H1 (cell line): ENCODE measurements at regions not wholly inside any gene's neighbourhood (a gene's known extent, or its start where the extent isn't known, plus 50 kb on each side); places are given as distances from the start of the nearest gene placed in this dataset.
"Not testable (repeated sequence)": the region's sequence is repeated elsewhere in the genome, so short reads cannot be mapped to it uniquely, and the experiment has no call there.

Experiments
- CTCF ChIA-PET: fragments of 300-600 bp; sonication (Branson Sonifier 250); formaldehyde crosslinking; loops from one replicate; lab custom pipeline; 2021; ENCODE audit not compliant: partially characterized antibody; lab: Charles Lee
- POLR2A ChIA-PET: fragments of 300-600 bp; sonication (Branson Sonifier 250); formaldehyde crosslinking; loops from one replicate; lab custom pipeline; 2021; ENCODE audit warnings: inconsistent platforms; ENCODE audit not compliant: partially characterized antibody; lab: Charles Lee
- DNase-seq, 2 experiments: peaks; one replicate each; pipeline versions ENCODE4 v3.0.0 to v3.0.0-alpha.2; 2010 to 2022; ENCODE audit warnings: low spot score in 2 of 2, low read depth in 1 of 2, mixed read lengths in 1 of 2
- FAIRE-seq: peaks from 2 replicates; lab custom pipeline; 2011; peaks lifted over from hg19 to GRCh38; lab: Jason Lieb, UNC
- H2AFZ ChIP-seq: 2 replicates; pipeline ENCODE4 v1.8.1; 2012; ENCODE audit warnings: low read length, inconsistent platforms
- H2AK5ac ChIP-seq: 2 replicates; pipeline ENCODE4 v1.6.1; 2013; ENCODE audit warnings: low read depth, low read length
- H2BK120ac ChIP-seq: replicated peaks from 2 replicates; pipeline ENCODE3; 2013; ENCODE audit warnings: low read depth, low read length, inconsistent platforms
- H2BK12ac ChIP-seq: 2 replicates; pipeline ENCODE4 v1.6.1; 2013; ENCODE audit warnings: low read depth, low read length
- H2BK15ac ChIP-seq: 2 replicates; pipeline ENCODE4 v1.6.1; 2013; ENCODE audit warnings: low read length
- H2BK20ac ChIP-seq: 2 replicates; pipeline ENCODE4 v1.6.1; 2013; ENCODE audit warnings: low read length
- H2BK5ac ChIP-seq: 2 replicates; pipeline ENCODE4 v1.6.1; 2013; ENCODE audit warnings: low read depth, low read length
- H3K14ac ChIP-seq: 2 replicates; pipeline ENCODE4 v1.6.1; 2013; ENCODE audit warnings: inconsistent platforms; ENCODE audit not compliant: insufficient read length
- H3K18ac ChIP-seq: 2 replicates; pipeline ENCODE4 v1.6.1; 2013; ENCODE audit warnings: low read length; ENCODE audit errors: extremely low read depth
- H3K23ac ChIP-seq: 2 replicates; pipeline ENCODE4 v1.6.1; 2013; ENCODE audit warnings: inconsistent platforms; ENCODE audit not compliant: insufficient read length
- H3K23me2 ChIP-seq: 2 replicates; pipeline ENCODE4 v1.6.1; 2013; ENCODE audit warnings: low read depth, low read length
- H3K27ac ChIP-seq: 2 replicates; pipeline ENCODE4 v1.6.1; 2011; ENCODE audit warnings: low read depth, low read length, inconsistent platforms
- H3K27me3 ChIP-seq, 4 experiments: replicated peaks in 1 of 4; 1 replicate in 1 of 4; 2 replicates in 3 of 4; pipeline versions ENCODE4 v1.6.1 to v1.8.1; 2011 to 2013; ENCODE audit warnings: low read length in 3 of 4, mild to moderate bottlenecking in 3 of 4, inconsistent platforms in 2 of 4, mixed read lengths in 2 of 4, moderate library complexity in 1 of 4; ENCODE audit not compliant: control insufficient read depth in 3 of 4, insufficient read depth in 3 of 4; ENCODE audit errors: extremely low read depth in 1 of 4
- H3K36me3 ChIP-seq, 4 experiments: 2 replicates each; pipeline versions ENCODE4 v1.6.1 to v1.8.1; 2011 to 2013; ENCODE audit warnings: mild to moderate bottlenecking in 4 of 4, low read length in 3 of 4, moderate library complexity in 2 of 4, control low read depth in 1 of 4, inconsistent platforms in 1 of 4; ENCODE audit not compliant: insufficient read depth in 4 of 4, control insufficient read depth in 2 of 4
- H3K4ac ChIP-seq: replicated peaks from 2 replicates; pipeline ENCODE3; 2013; ENCODE audit warnings: low read length, low read depth, mixed read lengths, inconsistent platforms; ENCODE audit not compliant: insufficient read length
- H3K4me1 ChIP-seq, 4 experiments: replicated peaks in 1 of 4; 1 replicate in 1 of 4; 2 replicates in 3 of 4; pipeline versions ENCODE4 v1.6.1 to v1.8.1; 2011 to 2013; ENCODE audit warnings: low read length in 3 of 4, inconsistent platforms in 2 of 4, mixed read lengths in 1 of 4; ENCODE audit not compliant: insufficient read depth in 4 of 4, control insufficient read depth in 3 of 4
- H3K4me2 ChIP-seq, 2 experiments: 2 replicates each; pipeline versions ENCODE4 v1.6.1 to v1.8.1; 2011 to 2013; ENCODE audit warnings: low read depth in 2 of 2, low read length in 2 of 2, control low read depth in 1 of 2, inconsistent platforms in 1 of 2, mild to moderate bottlenecking in 1 of 2; ENCODE audit not compliant: insufficient read depth in 1 of 2
- H3K4me3 ChIP-seq, 4 experiments: fragments of 200-600, 300-600 bp in 1 of 4; sonication (generic), shearing (Covaris generic), sonication (Bioruptor Twin) in 1 of 4; 2 replicates each; pipeline versions ENCODE4 v1.5.1 to v1.8.1; 2011 to 2016; ENCODE audit warnings: low read length in 4 of 4, low read depth in 3 of 4, control low read depth in 2 of 4, inconsistent platforms in 2 of 4, mild to moderate bottlenecking in 2 of 4, mixed read lengths in 1 of 4, moderate library complexity in 1 of 4; ENCODE audit not compliant: insufficient read depth in 2 of 4; ENCODE audit errors: extremely low read depth in 1 of 4
- H3K56ac ChIP-seq: replicated peaks from 2 replicates; pipeline ENCODE3; 2013; ENCODE audit warnings: low read depth, mild to moderate bottlenecking, mixed read lengths, low read length, inconsistent platforms; ENCODE audit not compliant: insufficient read length
- H3K79me1 ChIP-seq: 2 replicates; pipeline ENCODE4 v1.6.1; 2013; ENCODE audit warnings: low read depth, low read length, control low read depth
- H3K79me2 ChIP-seq, 2 experiments: 2 replicates each; pipeline versions ENCODE4 v1.6.1 to v1.8.1; 2012 to 2013; ENCODE audit warnings: low read length in 2 of 2, mild to moderate bottlenecking in 2 of 2, inconsistent platforms in 1 of 2; ENCODE audit not compliant: insufficient read depth in 2 of 2, control insufficient read depth in 1 of 2
- H3K9ac ChIP-seq, 4 experiments: replicated peaks in 1 of 4; 1 replicate in 1 of 4; 2 replicates in 3 of 4; pipeline versions ENCODE4 v1.6.1 to v1.8.1; 2011 to 2013; ENCODE audit warnings: low read depth in 3 of 4, low read length in 3 of 4, control low read depth in 2 of 4, mild to moderate bottlenecking in 2 of 4, moderate library complexity in 2 of 4, inconsistent platforms in 1 of 4; ENCODE audit errors: extremely low read depth in 1 of 4
- H3K9me3 ChIP-seq, 2 experiments: 2 replicates each; pipeline versions ENCODE4 v1.6.1 to v1.8.1; 2012 to 2013; ENCODE audit warnings: mild to moderate bottlenecking in 2 of 2, moderate library complexity in 2 of 2, control low read depth in 1 of 2, inconsistent platforms in 1 of 2, low read depth in 1 of 2, low read length in 1 of 2, mixed read lengths in 1 of 2; ENCODE audit not compliant: insufficient read depth in 2 of 2
- H4K20me1 ChIP-seq, 2 experiments: replicated peaks in 1 of 2; 2 replicates each; pipeline versions ENCODE3 to v1.8.1; 2011 to 2013; ENCODE audit warnings: inconsistent platforms in 2 of 2, low read length in 2 of 2, mild to moderate bottlenecking in 1 of 2; ENCODE audit not compliant: insufficient read depth in 2 of 2, control insufficient read depth in 1 of 2
- H4K5ac ChIP-seq: 2 replicates; pipeline ENCODE4 v1.6.1; 2013; ENCODE audit warnings: low read length, low read depth, mixed read lengths, inconsistent platforms; ENCODE audit not compliant: insufficient read length
- H4K8ac ChIP-seq: 2 replicates; pipeline ENCODE4 v1.8.0; 2013; ENCODE audit warnings: mild to moderate bottlenecking, moderate library complexity, low read length, inconsistent platforms; ENCODE audit not compliant: insufficient read depth; ENCODE audit errors: extremely low read depth
- H4K91ac ChIP-seq: replicated peaks from 2 replicates; pipeline ENCODE3; 2013; ENCODE audit warnings: low read length, mixed read lengths, inconsistent platforms; ENCODE audit not compliant: insufficient read length
- EZH2 ChIP-seq: fragments of 200-600 bp; sonication (generic); IDR thresholded peaks from 2 replicates; pipeline ENCODE4 v1.7.1; 2012; ENCODE audit warnings: low read depth, mild to moderate bottlenecking, moderate library complexity, low read length, inconsistent platforms; ENCODE audit not compliant: severe bottlenecking
- KDM4A ChIP-seq: IDR thresholded peaks from one replicate; pipeline ENCODE4 v1.7.1; 2012; ENCODE audit warnings: low read depth, mild to moderate bottlenecking, moderate library complexity, low read length, inconsistent platforms; ENCODE audit not compliant: severe bottlenecking
- SAP30 ChIP-seq: fragments of 300-600 bp; sonication (generic); IDR thresholded peaks from 2 replicates; pipeline ENCODE4 v1.7.1; 2012; ENCODE audit warnings: low read length, moderate library complexity, mild to moderate bottlenecking, inconsistent platforms; ENCODE audit not compliant: insufficient read depth, insufficient replicate concordance
- WGBS, 2 experiments: shearing (Covaris generic) in 1 of 2; methylation state at CpG; one replicate each; pipeline versions ENCODE4 v1.1.6 to v1.1.7; 2013 to 2015; ENCODE audit warnings: low lambda C conversion rate in 2 of 2, mixed read lengths in 2 of 2, inconsistent platforms in 1 of 2, low coverage in 1 of 2, missing lambda C conversion rate in 1 of 2; ENCODE audit not compliant: insufficient replicate concordance in 2 of 2, insufficient coverage in 1 of 2, insufficient read length in 1 of 2; ENCODE audit errors: extremely low coverage in 1 of 2, missing lambda C conversion rate in 1 of 2; 5-methylcytosine and 5-hydroxymethylcytosine counted together

DNA sequence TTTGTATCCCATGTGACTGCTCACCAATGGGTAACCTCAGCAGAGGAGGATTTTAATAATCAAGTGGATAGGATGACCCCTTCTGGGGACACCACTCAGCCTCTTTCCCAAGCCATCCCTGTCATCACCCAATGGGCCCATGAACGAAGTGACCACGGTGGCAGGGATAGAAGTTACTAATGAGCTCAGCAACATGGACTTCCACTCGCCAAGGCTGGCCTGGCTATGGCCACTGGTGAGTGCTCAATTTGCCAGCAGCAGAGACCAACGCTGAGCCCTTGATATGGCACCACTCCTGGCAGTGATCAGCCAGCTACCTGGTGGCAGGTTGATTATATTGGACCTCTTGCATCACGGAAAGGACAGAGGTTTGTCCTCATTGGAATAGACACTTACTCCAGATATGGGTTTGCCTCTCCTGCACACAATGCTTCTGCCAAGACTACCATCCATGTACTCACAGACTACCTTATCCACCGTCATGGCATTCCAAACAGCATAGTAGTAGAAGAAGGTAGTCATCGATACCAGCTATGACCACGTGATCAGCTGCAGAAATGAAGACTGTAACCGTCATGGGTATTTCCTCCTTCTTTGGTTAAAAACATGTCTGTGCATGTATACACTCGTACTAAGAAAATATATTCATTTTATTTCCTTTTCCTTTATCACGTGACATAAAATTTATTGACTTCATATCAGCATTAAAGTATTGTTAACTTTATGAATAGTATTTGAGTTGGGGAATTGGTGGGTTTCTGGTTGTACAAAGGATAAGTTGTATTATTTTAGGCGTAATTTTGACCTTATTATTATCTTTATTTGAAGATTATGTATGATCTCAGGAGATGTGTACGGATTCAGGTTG, 562.6 kb downstream of the PTPRU start (continued):
- TF ChIP-seq EZH2: no peak
- no peak for TF ChIP-seq SAP30
- TF ChIP-seq KDM4A: no peak

DNA sequence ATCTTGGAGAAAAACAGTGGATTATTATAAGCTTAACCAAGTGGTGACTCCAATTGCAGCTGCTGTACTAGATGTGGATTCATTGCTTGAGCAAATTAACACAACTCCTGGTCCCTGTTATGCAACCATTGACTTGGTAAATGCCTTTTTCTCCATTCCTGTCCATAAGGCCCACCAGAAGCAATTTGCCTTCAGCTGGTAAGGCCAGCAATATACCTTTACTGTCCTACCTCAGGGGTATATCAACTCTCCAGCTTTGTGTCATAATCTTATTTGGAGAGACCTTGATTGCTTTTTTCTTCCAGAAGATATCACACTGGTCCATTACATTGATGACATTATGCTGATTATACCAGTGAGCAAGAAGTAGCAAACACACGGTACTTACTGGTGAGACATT, 560.8 kb downstream of the PTPRU start:
- H2AK5ac ChIP-seq, H2BK12ac ChIP-seq, H3K79me1 ChIP-seq, H3K27me3 ChIP-seq, FAIRE-seq, H3K14ac ChIP-seq, H4K8ac ChIP-seq, H2BK15ac ChIP-seq, H3K56ac ChIP-seq, H4K5ac ChIP-seq, H3K4me1 ChIP-seq, H3K18ac ChIP-seq, H2BK20ac ChIP-seq, H3K4ac ChIP-seq, H3K9ac ChIP-seq, H3K27ac ChIP-seq, H3K79me2 ChIP-seq, H3K36me3 ChIP-seq, H3K4me3 ChIP-seq, H3K23ac ChIP-seq, H3K23me2 ChIP-seq, H2BK5ac ChIP-seq, DNase-seq, H4K20me1 ChIP-seq, H3K4me2 ChIP-seq, H4K91ac ChIP-seq, POLR2A ChIA-PET, H2AFZ ChIP-seq, H3K9me3 ChIP-seq, H2BK120ac ChIP-seq: not testable (repeated sequence)
- 86% methylated on average over 1 of the region's 1 CpG; no CpG with 5 or more reads in 1 of the 2 experiments for WGBS, 2 experiments
- CTCF ChIA-PET: interaction anchor here (0.6 to 1.1 kb wide), 2 partner anchors 81 to 308 kb away, joined by 3 read pairs; no protein-coding TSS in a partner anchor
